ENCODE measurements at regions not wholly inside any gene's neighbourhood (a gene's known extent, or its start where the extent isn't known, plus 50 kb on each side); places are given as distances from the start of the nearest gene placed in this dataset.

DNA sequence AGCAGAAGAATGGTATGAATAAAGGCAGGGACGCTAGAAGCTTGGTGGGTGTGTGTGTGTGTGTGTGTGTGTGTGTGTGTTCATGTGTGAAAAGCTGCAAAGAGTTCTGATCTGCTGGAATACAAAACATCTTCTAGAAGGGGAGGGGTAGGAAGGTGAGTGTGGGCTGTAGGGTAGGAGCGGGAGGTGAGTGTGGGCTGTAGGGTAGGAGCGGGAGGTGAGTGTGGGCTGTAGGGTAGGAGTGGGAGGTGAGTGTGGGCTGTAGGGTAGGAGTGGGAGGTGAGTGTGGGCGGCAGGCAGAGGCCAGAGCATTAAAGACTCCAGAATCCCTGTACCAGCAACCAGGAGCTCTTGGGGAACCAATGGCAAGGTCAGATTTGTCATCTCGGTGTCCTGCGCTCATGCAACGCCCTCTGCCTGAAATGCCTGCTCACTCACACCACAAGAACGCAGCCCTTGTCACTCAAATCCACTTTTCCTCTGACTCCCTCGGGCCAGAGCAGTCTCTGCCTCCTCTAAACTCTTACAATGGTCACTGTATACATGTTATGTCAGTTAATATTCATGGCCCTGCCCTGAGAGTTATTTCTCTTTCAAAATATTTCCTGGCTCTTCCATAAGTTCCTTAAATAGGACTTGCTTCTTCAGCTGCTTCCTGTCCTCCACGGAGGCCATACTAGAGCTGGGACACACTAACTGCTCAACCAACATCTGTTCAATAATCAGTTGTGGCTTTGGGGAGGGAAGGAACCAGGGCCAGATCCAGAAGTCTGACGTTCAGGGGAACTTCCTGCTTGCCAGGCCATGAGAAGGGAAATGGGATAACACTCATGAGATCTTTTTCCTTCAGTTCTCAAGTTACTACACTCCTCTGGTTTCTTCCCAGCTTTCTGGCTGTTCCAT lies 53.6 kb upstream of the ZNF644 start:
- Histone ChIP-seq H3K27me3 (replicated peaks in 1 of 4; ENCODE audit: control insufficient read depth in 3 of 4, extremely low read depth in 1 of 4, insufficient read depth in 3 of 4, low read length in 3 of 4) (no peaks in the 10 kb centered on the region), H2AK5ac (ENCODE audit: low read depth, low read length) (no peak overlapping the region), H3K27ac (ENCODE audit: low read depth, low read length) (no peak overlapping the region), H3K4me1 (replicated peaks in 1 of 4; ENCODE audit: control insufficient read depth in 3 of 4, insufficient read depth in 4 of 4, low read length in 3 of 4) (peaks cover 0 to 2% (median under 1%) of the 10 kb centered on the region in 4 experiments; a peak in 1 of 7 replicates), H3K9me3 (ENCODE audit: insufficient read depth in 2 of 2, low read depth in 1 of 2, low read length in 1 of 2) (no peaks in the 10 kb centered on the region), H3K14ac (ENCODE audit: insufficient read length) (no peak overlapping the region), H3K4me2 (ENCODE audit: insufficient read depth in 1 of 2, low read depth in 2 of 2, low read length in 2 of 2) (no peak overlapping the region), H2AFZ (ENCODE audit: low read length) (0 out of 2 replicates have a peak overlapping the region, but pooled peaks have one; percentile 47), H3K9ac (replicated peaks in 1 of 4; ENCODE audit: extremely low read depth in 1 of 4, low read depth in 3 of 4, low read length in 3 of 4) (no peak overlapping the region), H4K20me1 (replicated peaks in 1 of 2; ENCODE audit: control insufficient read depth in 1 of 2, insufficient read depth in 2 of 2, low read length in 2 of 2) (no peaks in the 10 kb centered on the region), H2BK15ac (ENCODE audit: low read length) (no peak overlapping the region), H3K56ac (replicated peaks; ENCODE audit: insufficient read length, low read depth, low read length) (no peak overlapping the region), H2BK120ac (replicated peaks; ENCODE audit: low read depth, low read length) (no peak overlapping the region), H4K91ac (replicated peaks; ENCODE audit: insufficient read length, low read length) (no peak overlapping the region), H3K36me3 (ENCODE audit: control insufficient read depth in 2 of 4, insufficient read depth in 4 of 4, low read length in 3 of 4) (no peaks in the 10 kb centered on the region), H4K8ac (ENCODE audit: extremely low read depth, insufficient read depth, low read length) (no peak overlapping the region), H3K79me1 (ENCODE audit: low read depth, low read length) (no peaks in the 10 kb centered on the region), H2BK5ac (ENCODE audit: low read depth, low read length) (no peak overlapping the region), H3K23ac (ENCODE audit: insufficient read length) (no peak overlapping the region), H3K79me2 (ENCODE audit: control insufficient read depth in 1 of 2, insufficient read depth in 2 of 2, low read length in 2 of 2) (no peaks in the 10 kb centered on the region), H3K18ac (ENCODE audit: extremely low read depth, low read length) (no peak overlapping the region), H3K4ac (replicated peaks; ENCODE audit: insufficient read length, low read depth, low read length) (no peak overlapping the region), H2BK12ac (ENCODE audit: low read depth, low read length) (no peak overlapping the region), H2BK20ac (ENCODE audit: low read length) (no peak overlapping the region), H3K23me2 (ENCODE audit: low read depth, low read length) (no peaks in the 10 kb centered on the region; the same call in 1 of the 2 replicates), H4K5ac (ENCODE audit: insufficient read length, low read depth, low read length) (no peak overlapping the region), H3K4me3 (ENCODE audit: extremely low read depth in 1 of 4, insufficient read depth in 2 of 4, low read depth in 3 of 4, low read length in 4 of 4) (no peak overlapping the region)
- DNase-seq (ENCODE audit: low read depth in 1 of 2, low spot score in 2 of 2) (no peak), FAIRE-seq (no peak)
- WGBS, 2 experiments (ENCODE audit: extremely low coverage in 1 of 2, insufficient coverage in 1 of 2, insufficient read length in 1 of 2, insufficient replicate concordance in 2 of 2, low coverage in 1 of 2, low lambda C conversion rate in 2 of 2, missing lambda C conversion rate in 1 of 2) = 82% methylated on average over 11 of the region's 11 CpGs; no CpG with 5 or more reads in 1 of the 2 experiments
- ChIA-PET CTCF (ENCODE audit: partially characterized antibody) (interaction anchor here (0.8 to 1.3 kb wide), 2 partner anchors 66 to 352 kb away, joined by 3 to 5 read pairs; no protein-coding TSS in a partner anchor), POLR2A (ENCODE audit: partially characterized antibody) (interaction anchor here (0.5 to 0.6 kb wide), 2 partner anchors 54 to 73 kb away, joined by 3 read pairs; partner anchors contain the start of gene ZNF644)
- TF ChIP-seq NANOG (IDR thresholded peaks at IDR 0.05; ENCODE audit: insufficient read depth, low read depth, low read length, poor library complexity, severe bottlenecking) (no peak), HDAC6 (IDR thresholded peaks at IDR 0.05; ENCODE audit: low read depth, low read length) (no peak), BCL11A (IDR thresholded peaks at IDR 0.05; ENCODE audit: low read depth in 2 of 2, low read length in 2 of 2) (no peak), NRF1 (IDR thresholded peaks at IDR 0.05; ENCODE audit: low read depth, low read length) (no peak), SIRT6 (IDR thresholded peaks at IDR 0.05; ENCODE audit: low read length) (no peak)

Measured in H1 (cell line).